ENCODE measurements at regions not wholly inside any gene's neighbourhood (a gene's known extent, or its start where the extent isn't known, plus 50 kb on each side); places are given as distances from the start of the nearest gene placed in this dataset.

DNA sequence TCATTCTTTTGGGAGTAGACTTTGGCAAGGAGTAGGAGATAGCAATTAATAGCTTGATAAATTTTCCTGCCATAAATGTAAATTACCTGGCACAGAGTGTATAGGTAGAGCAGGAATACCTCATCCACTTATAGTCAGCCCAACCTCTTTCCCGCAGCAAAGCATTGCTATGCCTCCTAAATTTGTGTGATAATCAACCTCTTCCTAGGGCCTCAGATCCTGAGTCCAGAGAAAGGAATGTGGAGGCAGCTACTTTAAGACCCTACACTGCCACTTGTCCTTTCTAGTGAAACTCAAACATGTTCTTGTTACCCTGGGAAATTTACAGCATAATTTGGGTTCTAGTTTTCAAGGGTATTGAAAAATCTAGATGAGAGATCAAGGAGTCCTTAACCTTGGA, 919.0 kb downstream of the RAPGEF2 start:
- intact Hi-C loops (cut with micrococcal nuclease; ENCODE audit: unreplicated experiment) (no loop called here), in situ Hi-C loops (cut with HindIII; ENCODE audit: low pct_unique_long_range_greater_than_20kb, low sequenced_read_pairs) (no loop called here)
- no peaks in the 10 kb centered on the region for H3K9me3 ChIP-seq (ENCODE audit: control insufficient read depth, insufficient read depth, low read depth, low read length)
- no peaks in the 10 kb centered on the region for H3K4me1 ChIP-seq (ENCODE audit: control insufficient read depth, insufficient read depth, low read length)
- no peak for DNase-seq (ENCODE audit: low read depth, low spot score)
- no peaks in the 10 kb centered on the region for H3K36me3 ChIP-seq (ENCODE audit: control insufficient read depth, insufficient read depth, low read length)
- TF ChIP-seq, protein P1, sequence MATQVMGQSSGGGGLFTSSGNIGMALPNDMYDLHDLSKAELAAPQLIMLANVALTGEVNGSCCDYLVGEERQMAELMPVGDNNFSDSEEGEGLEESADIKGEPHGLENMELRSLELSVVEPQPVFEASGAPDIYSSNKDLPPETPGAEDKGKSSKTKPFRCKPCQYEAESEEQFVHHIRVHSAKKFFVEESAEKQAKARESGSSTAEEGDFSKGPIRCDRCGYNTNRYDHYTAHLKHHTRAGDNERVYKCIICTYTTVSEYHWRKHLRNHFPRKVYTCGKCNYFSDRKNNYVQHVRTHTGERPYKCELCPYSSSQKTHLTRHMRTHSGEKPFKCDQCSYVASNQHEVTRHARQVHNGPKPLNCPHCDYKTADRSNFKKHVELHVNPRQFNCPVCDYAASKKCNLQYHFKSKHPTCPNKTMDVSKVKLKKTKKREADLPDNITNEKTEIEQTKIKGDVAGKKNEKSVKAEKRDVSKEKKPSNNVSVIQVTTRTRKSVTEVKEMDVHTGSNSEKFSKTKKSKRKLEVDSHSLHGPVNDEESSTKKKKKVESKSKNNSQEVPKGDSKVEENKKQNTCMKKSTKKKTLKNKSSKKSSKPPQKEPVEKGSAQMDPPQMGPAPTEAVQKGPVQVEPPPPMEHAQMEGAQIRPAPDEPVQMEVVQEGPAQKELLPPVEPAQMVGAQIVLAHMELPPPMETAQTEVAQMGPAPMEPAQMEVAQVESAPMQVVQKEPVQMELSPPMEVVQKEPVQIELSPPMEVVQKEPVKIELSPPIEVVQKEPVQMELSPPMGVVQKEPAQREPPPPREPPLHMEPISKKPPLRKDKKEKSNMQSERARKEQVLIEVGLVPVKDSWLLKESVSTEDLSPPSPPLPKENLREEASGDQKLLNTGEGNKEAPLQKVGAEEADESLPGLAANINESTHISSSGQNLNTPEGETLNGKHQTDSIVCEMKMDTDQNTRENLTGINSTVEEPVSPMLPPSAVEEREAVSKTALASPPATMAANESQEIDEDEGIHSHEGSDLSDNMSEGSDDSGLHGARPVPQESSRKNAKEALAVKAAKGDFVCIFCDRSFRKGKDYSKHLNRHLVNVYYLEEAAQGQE (IDR thresholded peaks at IDR 0.05; ENCODE audit: insufficient read depth in 1 of 2, low read depth in 2 of 2, low read length in 1 of 2), result no peak
- TF ChIP-seq POLR2AphosphoS5 (IDR thresholded peaks at IDR 0.05; ENCODE audit: low read depth, low read length) (no peak), SIN3A (IDR thresholded peaks at IDR 0.05; ENCODE audit: borderline replicate concordance, insufficient read depth, low read depth, low read length) (no peak), TCF7L2 (IDR thresholded peaks at IDR 0.05; ENCODE audit: low read depth, low read length) (no peak)
- TF ChIP-seq, protein P2, sequence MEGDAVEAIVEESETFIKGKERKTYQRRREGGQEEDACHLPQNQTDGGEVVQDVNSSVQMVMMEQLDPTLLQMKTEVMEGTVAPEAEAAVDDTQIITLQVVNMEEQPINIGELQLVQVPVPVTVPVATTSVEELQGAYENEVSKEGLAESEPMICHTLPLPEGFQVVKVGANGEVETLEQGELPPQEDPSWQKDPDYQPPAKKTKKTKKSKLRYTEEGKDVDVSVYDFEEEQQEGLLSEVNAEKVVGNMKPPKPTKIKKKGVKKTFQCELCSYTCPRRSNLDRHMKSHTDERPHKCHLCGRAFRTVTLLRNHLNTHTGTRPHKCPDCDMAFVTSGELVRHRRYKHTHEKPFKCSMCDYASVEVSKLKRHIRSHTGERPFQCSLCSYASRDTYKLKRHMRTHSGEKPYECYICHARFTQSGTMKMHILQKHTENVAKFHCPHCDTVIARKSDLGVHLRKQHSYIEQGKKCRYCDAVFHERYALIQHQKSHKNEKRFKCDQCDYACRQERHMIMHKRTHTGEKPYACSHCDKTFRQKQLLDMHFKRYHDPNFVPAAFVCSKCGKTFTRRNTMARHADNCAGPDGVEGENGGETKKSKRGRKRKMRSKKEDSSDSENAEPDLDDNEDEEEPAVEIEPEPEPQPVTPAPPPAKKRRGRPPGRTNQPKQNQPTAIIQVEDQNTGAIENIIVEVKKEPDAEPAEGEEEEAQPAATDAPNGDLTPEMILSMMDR (IDR thresholded peaks at IDR 0.05), result no peak
- BruUV-seq (replicated peaks), result no TSS peak
- no peak overlapping the region for H3K4me3 ChIP-seq (ENCODE audit: low read depth in 2 of 2, low read length in 2 of 2)
- no peaks in the 10 kb centered on the region for H3K27me3 ChIP-seq (ENCODE audit: control insufficient read depth, insufficient read depth, low read length)
- no peak overlapping the region for H3K27ac ChIP-seq (ENCODE audit: low read length)
- CTCF ChIA-PET, result no interaction called here
- POLR2A ChIA-PET, result no interaction called here
- ATAC-seq, result no peak

DNA sequence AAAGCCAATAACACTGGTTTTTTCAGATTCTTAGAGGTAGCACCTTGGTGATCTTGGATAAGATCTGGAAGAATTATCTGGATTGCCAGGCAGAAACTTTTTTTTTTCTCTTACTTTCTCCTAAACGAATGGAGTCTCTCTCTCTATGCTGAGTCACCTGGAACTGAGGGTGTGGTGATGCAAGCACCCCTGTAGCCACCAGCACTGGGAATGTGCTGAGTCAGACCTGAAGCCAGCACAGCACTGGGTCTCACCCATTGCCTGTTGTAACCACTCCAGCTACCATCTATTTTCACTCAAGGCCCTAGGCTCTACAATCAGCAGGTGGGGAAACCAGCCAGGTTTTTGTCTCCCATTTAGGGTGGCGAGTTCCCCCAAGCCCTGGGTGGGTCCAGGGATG, 923.8 kb downstream of the RAPGEF2 start:
- no peaks in the 10 kb centered on the region for H3K4me1 ChIP-seq (ENCODE audit: control insufficient read depth, insufficient read depth, low read length)
- in situ Hi-C loops (cut with HindIII; ENCODE audit: low pct_unique_long_range_greater_than_20kb, low sequenced_read_pairs) (no loop called here), intact Hi-C loops (cut with micrococcal nuclease; ENCODE audit: unreplicated experiment) (no loop called here)
- H3K4me3 ChIP-seq (ENCODE audit: low read depth in 2 of 2, low read length in 2 of 2), result no peak overlapping the region
- no TSS peak for BruUV-seq (replicated peaks)
- DNase-seq (ENCODE audit: low read depth, low spot score), result no peak
- POLR2A ChIA-PET, result no interaction called here
- H3K9me3 ChIP-seq (ENCODE audit: control insufficient read depth, insufficient read depth, low read depth, low read length), result no peaks in the 10 kb centered on the region
- H3K36me3 ChIP-seq (ENCODE audit: control insufficient read depth, insufficient read depth, low read length), result no peaks in the 10 kb centered on the region
- H3K27me3 ChIP-seq (ENCODE audit: control insufficient read depth, insufficient read depth, low read length), result no peaks in the 10 kb centered on the region
- no peak for ATAC-seq
- CTCF ChIA-PET, result no interaction called here
- TF ChIP-seq, protein P1 (IDR thresholded peaks at IDR 0.05; ENCODE audit: insufficient read depth in 1 of 2, low read depth in 2 of 2, low read length in 1 of 2), result no peak
- no peak for TF ChIP-seq POLR2AphosphoS5 (IDR thresholded peaks at IDR 0.05; ENCODE audit: low read depth, low read length)
- no peak for TF ChIP-seq SIN3A (IDR thresholded peaks at IDR 0.05; ENCODE audit: borderline replicate concordance, insufficient read depth, low read depth, low read length)
- no peak for TF ChIP-seq TCF7L2 (IDR thresholded peaks at IDR 0.05; ENCODE audit: low read depth, low read length)
- TF ChIP-seq, protein P2 (IDR thresholded peaks at IDR 0.05), result no peak
- no peak overlapping the region for H3K27ac ChIP-seq (ENCODE audit: low read length)

Data from Panc1 (cell line).